ENCODE measurements at regions not wholly inside any gene's neighbourhood (a gene's known extent, or its start where the extent isn't known, plus 50 kb on each side); places are given as distances from the start of the nearest gene placed in this dataset.

GRCh38 chr1:101741910-101742309, 254.8 kb downstream of the OLFM3 start:
- no peaks in the 10 kb centered on the region for H3K9me3 ChIP-seq
- no peak for DNase-seq
- H3K4me3 ChIP-seq = no peak overlapping the region
- TF ChIP-seq POLR2A (IDR thresholded peaks at IDR 0.05) = no peak
- no peak for TF ChIP-seq EP300 (IDR thresholded peaks at IDR 0.05; ENCODE audit: low read depth)
- TF ChIP-seq POLR2AphosphoS5 (IDR thresholded peaks at IDR 0.05) = no peak
- no peak for TF ChIP-seq CTCF (IDR thresholded peaks at IDR 0.05)
- H3K27ac ChIP-seq = no peak overlapping the region
- no peaks in the 10 kb centered on the region for H3K27me3 ChIP-seq
- 49 to 59% methylated on average over 5 of the region's 5 CpGs for WGBS, 2 donors (ENCODE audit: low coverage in 1 of 2)
- no peaks in the 10 kb centered on the region for H3K36me3 ChIP-seq
- no peaks in the 10 kb centered on the region for H3K4me1 ChIP-seq
- intact Hi-C loops (cut with DNase I; ENCODE audit: low total_unique reads) = no loop called here
- in situ Hi-C loops (cut with MboI; ENCODE audit: low pct_ligation_motif_present in 1 of 4, low pct_unique_long_range_greater_than_20kb in 1 of 4, low sequenced_read_pairs in 3 of 4) = no loop called here

GRCh38 chr1:101742509-101742908, 254.2 kb downstream of the OLFM3 start:
- Histone ChIP-seq H3K4me3 (no peak overlapping the region), H3K9me3 (no peaks in the 10 kb centered on the region), H3K27me3 (no peaks in the 10 kb centered on the region), H3K36me3 (no peaks in the 10 kb centered on the region), H3K27ac (no peak overlapping the region), H3K4me1 (no peaks in the 10 kb centered on the region)
- intact Hi-C loops (cut with DNase I; ENCODE audit: low total_unique reads) = no loop called here
- 67 to 79% methylated on average over 1 of the region's 1 CpG for WGBS, 2 donors (ENCODE audit: low coverage in 1 of 2)
- in situ Hi-C loops (cut with MboI; ENCODE audit: low pct_ligation_motif_present in 1 of 4, low pct_unique_long_range_greater_than_20kb in 1 of 4, low sequenced_read_pairs in 3 of 4) = no loop called here
- no peak for DNase-seq
- no peak for TF ChIP-seq POLR2AphosphoS5 (IDR thresholded peaks at IDR 0.05)
- TF ChIP-seq EP300 (IDR thresholded peaks at IDR 0.05; ENCODE audit: low read depth) = no peak
- no peak for TF ChIP-seq CTCF (IDR thresholded peaks at IDR 0.05)
- no peak for TF ChIP-seq POLR2A (IDR thresholded peaks at IDR 0.05)

- no peaks in the 10 kb centered on the region for H3K9me3 ChIP-seq
- H3K27me3 ChIP-seq = no peaks in the 10 kb centered on the region
- H3K4me3 ChIP-seq = no peak overlapping the region
- WGBS, 2 donors (ENCODE audit: low coverage in 1 of 2) = 36 to 67% methylated on average over 2 of the region's 2 CpGs
- DNase-seq = no peak
- in situ Hi-C loops (cut with MboI; ENCODE audit: low pct_ligation_motif_present in 1 of 4, low pct_unique_long_range_greater_than_20kb in 1 of 4, low sequenced_read_pairs in 3 of 4) = no loop called here
- TF ChIP-seq POLR2AphosphoS5 (IDR thresholded peaks at IDR 0.05) (no peak), POLR2A (IDR thresholded peaks at IDR 0.05) (no peak), CTCF (IDR thresholded peaks at IDR 0.05) (no peak), EP300 (IDR thresholded peaks at IDR 0.05; ENCODE audit: low read depth) (no peak)
- no peak overlapping the region for H3K27ac ChIP-seq
- no peaks in the 10 kb centered on the region for H3K36me3 ChIP-seq
- H3K4me1 ChIP-seq = no peaks in the 10 kb centered on the region
- intact Hi-C loops (cut with DNase I; ENCODE audit: low total_unique reads) = no loop called here
Observed at GRCh38 chr1:101745551-101746270, 251.0 kb downstream of the OLFM3 start.

GRCh38 chr1:101748077-101748476, 248.6 kb downstream of the OLFM3 start:
- no peak overlapping the region for H3K4me3 ChIP-seq
- H3K9me3 ChIP-seq = no peaks in the 10 kb centered on the region
- in situ Hi-C loops (cut with MboI; ENCODE audit: low pct_ligation_motif_present in 1 of 4, low pct_unique_long_range_greater_than_20kb in 1 of 4, low sequenced_read_pairs in 3 of 4) = no loop called here
- H3K27me3 ChIP-seq = no peaks in the 10 kb centered on the region
- intact Hi-C loops (cut with DNase I; ENCODE audit: low total_unique reads) = no loop called here
- DNase-seq = no peak
- 64 to 89% methylated on average over 2 of the region's 2 CpGs for WGBS, 2 donors (ENCODE audit: low coverage in 1 of 2)
- no peaks in the 10 kb centered on the region for H3K4me1 ChIP-seq
- H3K27ac ChIP-seq = no peak overlapping the region
- TF ChIP-seq CTCF (IDR thresholded peaks at IDR 0.05) (no peak), POLR2AphosphoS5 (IDR thresholded peaks at IDR 0.05) (no peak), EP300 (IDR thresholded peaks at IDR 0.05; ENCODE audit: low read depth) (no peak), POLR2A (IDR thresholded peaks at IDR 0.05) (no peak)
- H3K36me3 ChIP-seq = no peaks in the 10 kb centered on the region

Small RNA genes lying in the stretch of these regions (small RNA-seq; reads per million reads assigned to genes)
- gene RNU6-965P = 0 reads per million in 4 donors
